Spleen (tissue), 11 donors: ENCODE measurements at regions not wholly inside any gene's neighbourhood (a gene's known extent, or its start where the extent isn't known, plus 50 kb on each side); places are given as distances from the start of the nearest gene placed in this dataset.

Experiments
- DNase-seq: peaks from one replicate; pipeline ENCODE4 v3.0.0-alpha.2; 2020
- H3K27ac ChIP-seq, 8 donors: fragments of 200-600 bp; sonication (generic) in 7 of 8; 1 replicate in 4 of 8; 2 replicates in 4 of 8; pipeline versions ENCODE4 v1.5.0 to v1.8.0; 2016 to 2021; ENCODE audit warnings: inconsistent platforms in 4 of 8, mild to moderate bottlenecking in 4 of 8, moderate library complexity in 1 of 8
- H3K27me3 ChIP-seq, 7 donors: fragments of 200-600 bp; sonication (generic) in 6 of 7; replicated peaks in 1 of 7; 1 replicate in 4 of 7; 2 replicates in 3 of 7; pipeline versions ENCODE4 v1.5.0 to v1.8.0; 2016 to 2021; ENCODE audit warnings: inconsistent platforms in 3 of 7, mild to moderate bottlenecking in 1 of 7
- H3K36me3 ChIP-seq, 6 donors: fragments of 200-600 bp; sonication (generic) in 5 of 6; 1 replicate in 4 of 6; 2 replicates in 2 of 6; pipeline versions ENCODE4 v1.5.0 to v1.8.0; 2016 to 2021; ENCODE audit warnings: inconsistent platforms in 2 of 6
- H3K4me1 ChIP-seq, 6 donors: fragments of 200-600 bp; sonication (generic) in 5 of 6; 1 replicate in 3 of 6; 2 replicates in 3 of 6; pipeline versions ENCODE4 v1.5.0 to v1.8.0; 2016 to 2021; ENCODE audit warnings: inconsistent platforms in 3 of 6
- H3K4me3 ChIP-seq, 8 donors: fragments of 200-600 bp; sonication (generic) in 7 of 8; 1 replicate in 4 of 8; 2 replicates in 4 of 8; pipeline versions ENCODE4 v1.5.0 to v1.8.0; 2016 to 2021; ENCODE audit warnings: inconsistent platforms in 4 of 8, mild to moderate bottlenecking in 4 of 8, moderate library complexity in 2 of 8
- H3K9me3 ChIP-seq, 8 donors: fragments of 200-600 bp; sonication (generic) in 7 of 8; 1 replicate in 4 of 8; 2 replicates in 4 of 8; pipeline versions ENCODE4 v1.5.0 to v1.8.0; 2016 to 2021; ENCODE audit warnings: inconsistent platforms in 4 of 8
- POLR2A ChIP-seq, 3 donors: fragments of 450-650 bp; IDR thresholded peaks; one replicate each; pipeline ENCODE4 v1.5.1; 2017; ENCODE audit warnings: antibody characterized with exemption in 3 of 3, mild to moderate bottlenecking in 1 of 3
- POLR2AphosphoS5 ChIP-seq, 3 donors: sonication (generic); formaldehyde crosslinking; IDR thresholded peaks; one replicate each; pipeline ENCODE4 v1.5.1; 2017; ENCODE audit warnings: antibody characterized with exemption in 3 of 3
- WGBS, 5 donors: extraction: QIAGEN DNeasy Blood & Tissue Kit in 3 of 5; methylation state at CpG; one replicate each; pipeline versions ENCODE4 v1.1.5 to v1.1.7; 2013 to 2018; 5-methylcytosine and 5-hydroxymethylcytosine counted together
- intact Hi-C: fragments of 100-400 bp; cut with DNase I; formaldehyde crosslinking; loops from one replicate; pipeline ENCODE4 v1.15.0; 2023; ENCODE audit warnings: low total_unique reads
- TF ChIP-seq, protein P1 (sequence below), 11 experiments: fragments of 200-600 bp in 7 of 11; fragments of 450-650 bp in 4 of 11; sonication (generic) in 4 of 11; IDR thresholded peaks in 8 of 11; conservative IDR thresholded peaks in 3 of 11; 1 replicate in 7 of 11; 2 replicates in 4 of 11; pipeline versions ENCODE4 v1.4.0 to v1.8.0; 2016 to 2021; ENCODE audit warnings: antibody characterized with exemption in 11 of 11, inconsistent platforms in 4 of 11, mild to moderate bottlenecking in 1 of 11
- donor health status: healthy with polysubstance abuse.
- donor health status: DM: no; HTN: no; CAD: no; lungs with moderate emphysema.
- donor health status: DM: no; HTN: no; CAD: no.
- donor health status: Bipolar disorder and iron deficiency.
- donor health status: healthy.
- donor health status: DM: no; HTN: no; CAD: no.
- donor health status: DM: yes; HTN: yes; CAD: no.

- Histone ChIP-seq H3K9me3 (peaks cover 0 to 37% (median 25%) of the 10 kb centered on the region in 8 donors), H3K27ac (no peak overlapping the region), H3K27me3 (no peaks in the 10 kb centered on the region), H3K36me3 (no peaks in the 10 kb centered on the region), H3K4me1 (no peaks in the 10 kb centered on the region), H3K4me3 (no peak overlapping the region)
- 88 to 97% (median 94%) methylated on average over 1 of the region's 1 CpG for WGBS, 5 donors
- TF ChIP-seq, protein P1, sequence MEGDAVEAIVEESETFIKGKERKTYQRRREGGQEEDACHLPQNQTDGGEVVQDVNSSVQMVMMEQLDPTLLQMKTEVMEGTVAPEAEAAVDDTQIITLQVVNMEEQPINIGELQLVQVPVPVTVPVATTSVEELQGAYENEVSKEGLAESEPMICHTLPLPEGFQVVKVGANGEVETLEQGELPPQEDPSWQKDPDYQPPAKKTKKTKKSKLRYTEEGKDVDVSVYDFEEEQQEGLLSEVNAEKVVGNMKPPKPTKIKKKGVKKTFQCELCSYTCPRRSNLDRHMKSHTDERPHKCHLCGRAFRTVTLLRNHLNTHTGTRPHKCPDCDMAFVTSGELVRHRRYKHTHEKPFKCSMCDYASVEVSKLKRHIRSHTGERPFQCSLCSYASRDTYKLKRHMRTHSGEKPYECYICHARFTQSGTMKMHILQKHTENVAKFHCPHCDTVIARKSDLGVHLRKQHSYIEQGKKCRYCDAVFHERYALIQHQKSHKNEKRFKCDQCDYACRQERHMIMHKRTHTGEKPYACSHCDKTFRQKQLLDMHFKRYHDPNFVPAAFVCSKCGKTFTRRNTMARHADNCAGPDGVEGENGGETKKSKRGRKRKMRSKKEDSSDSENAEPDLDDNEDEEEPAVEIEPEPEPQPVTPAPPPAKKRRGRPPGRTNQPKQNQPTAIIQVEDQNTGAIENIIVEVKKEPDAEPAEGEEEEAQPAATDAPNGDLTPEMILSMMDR (IDR thresholded peaks at IDR 0.05 in 8 of 11, conservative IDR thresholded peaks at IDR 0.05 in 3 of 11), result no peak
- TF ChIP-seq POLR2AphosphoS5 (IDR thresholded peaks at IDR 0.05) (no peak), POLR2A (IDR thresholded peaks at IDR 0.05) (no peak)
- intact Hi-C loops, result no loop called here
- DNase-seq, result no peak
These were observed 565.3 kb upstream of the ZNF608 start for GRCh38 chr5:125311743-125312142.

DNA sequence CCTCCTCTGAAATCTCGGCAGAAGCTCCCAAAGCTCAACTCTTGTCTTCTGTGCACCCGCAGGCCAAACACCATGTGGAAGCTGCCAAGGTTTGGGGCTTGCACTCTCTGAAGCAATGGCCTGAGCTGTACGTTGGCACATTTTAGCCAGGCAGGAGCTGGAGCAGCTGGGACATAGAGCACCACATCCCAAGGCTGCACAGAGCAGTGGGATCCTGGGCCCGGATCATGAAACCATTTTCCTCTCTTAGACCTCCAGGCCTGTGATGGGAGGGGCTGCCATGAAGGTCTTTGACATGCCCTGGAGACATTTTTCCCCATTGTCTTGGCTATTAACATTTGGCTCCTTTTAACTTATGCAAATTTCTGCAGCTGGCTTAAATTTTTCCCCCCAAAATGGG is 567.1 kb upstream of the ZNF608 start:
- H3K36me3 ChIP-seq, result no peaks in the 10 kb centered on the region
- WGBS, 5 donors, result 90 to 100% (median 91%) methylated on average over 1 to 4 of the region's 4 CpGs
- no peak overlapping the region for H3K4me3 ChIP-seq
- no peaks in the 10 kb centered on the region for H3K27me3 ChIP-seq
- no peak overlapping the region for H3K27ac ChIP-seq
- no peaks in the 10 kb centered on the region for H3K4me1 ChIP-seq
- no peak for TF ChIP-seq POLR2A (IDR thresholded peaks at IDR 0.05)
- TF ChIP-seq POLR2AphosphoS5 (IDR thresholded peaks at IDR 0.05), result no peak
- TF ChIP-seq, protein P1 (IDR thresholded peaks at IDR 0.05 in 8 of 11, conservative IDR thresholded peaks at IDR 0.05 in 3 of 11), result no peak
- intact Hi-C loops, result no loop called here
- H3K9me3 ChIP-seq, result peaks cover 0 to 24% (median 14%) of the 10 kb centered on the region in 8 donors
- DNase-seq, result no peak

- H3K9me3 ChIP-seq, result peaks cover 0 to 24% (median 14%) of the 10 kb centered on the region in 8 donors
- 84 to 100% (median 91%) methylated on average over 1 of the region's 1 CpG for WGBS, 5 donors
- intact Hi-C loops, result no loop called here
- H3K27me3 ChIP-seq, result no peaks in the 10 kb centered on the region
- no peak for DNase-seq
- no peak overlapping the region for H3K4me3 ChIP-seq
- H3K27ac ChIP-seq, result no peak overlapping the region
- TF ChIP-seq POLR2AphosphoS5 (IDR thresholded peaks at IDR 0.05) (no peak), POLR2A (IDR thresholded peaks at IDR 0.05) (no peak)
- TF ChIP-seq, protein P1 (IDR thresholded peaks at IDR 0.05 in 8 of 11, conservative IDR thresholded peaks at IDR 0.05 in 3 of 11), result no peak
- no peaks in the 10 kb centered on the region for H3K36me3 ChIP-seq
- no peaks in the 10 kb centered on the region for H3K4me1 ChIP-seq
These were observed 568.9 kb upstream of the ZNF608 start for GRCh38 chr5:125315306-125315705.

- Histone ChIP-seq H3K4me3 (no peak overlapping the region), H3K4me1 (no peaks in the 10 kb centered on the region), H3K27me3 (no peaks in the 10 kb centered on the region), H3K27ac (no peak overlapping the region), H3K36me3 (no peaks in the 10 kb centered on the region), H3K9me3 (peaks cover 0 to 24% (median 14%) of the 10 kb centered on the region in 8 donors)
- no peak for DNase-seq
- no peak for TF ChIP-seq POLR2A (IDR thresholded peaks at IDR 0.05)
- no peak for TF ChIP-seq POLR2AphosphoS5 (IDR thresholded peaks at IDR 0.05)
- TF ChIP-seq, protein P1 (IDR thresholded peaks at IDR 0.05 in 8 of 11, conservative IDR thresholded peaks at IDR 0.05 in 3 of 11), result no peak
- WGBS, 5 donors, result 71 to 90% (median 89%) methylated on average over 3 of the region's 3 CpGs
- intact Hi-C loops, result no loop called here
These were observed 570.0 kb upstream of the ZNF608 start for GRCh38 chr5:125316391-125316790.
